Neural cell (in vitro differentiated cells): ENCODE measurements at regions not wholly inside any gene's neighbourhood (a gene's known extent, or its start where the extent isn't known, plus 50 kb on each side); places are given as distances from the start of the nearest gene placed in this dataset.
A peak's percentile ranks its signal among the peaks of the same experiment; 100 is the strongest.

Experiments used
- H2AFZ ChIP-seq: fragments of 200-600, 300-800 bp; sonication (generic), shearing (Covaris generic); 2 replicates; pipeline ENCODE4 v1.6.0; 2014; ENCODE audit warnings: low read depth, mild to moderate bottlenecking, antibody characterized with exemption, low read length, moderate library complexity
- H3F3A ChIP-seq: fragments of 200-600 bp; shearing (Covaris generic); 2 replicates; pipeline ENCODE4 v1.6.1; 2016; ENCODE audit warnings: mild to moderate bottlenecking, moderate library complexity, mixed read lengths, antibody characterized with exemption, low read length; ENCODE audit not compliant: insufficient read depth, poor library complexity, severe bottlenecking
- H3K27ac ChIP-seq: fragments of 200-600, 300-800 bp; sonication (generic), shearing (Covaris generic); 2 replicates; pipeline ENCODE4 v1.5.1; 2014; ENCODE audit warnings: mild to moderate bottlenecking, low read length, moderate library complexity
- H3K27me3 ChIP-seq: fragments of 300-800, 200-600 bp; sonication (generic), shearing (Covaris generic); 2 replicates; pipeline ENCODE4 v1.6.0; 2014; ENCODE audit warnings: mild to moderate bottlenecking, low read depth, low read length, moderate library complexity; ENCODE audit not compliant: insufficient read depth
- H3K36me3 ChIP-seq: fragments of 300-800, 200-600 bp; sonication (generic), shearing (Covaris generic); 2 replicates; pipeline ENCODE4 v1.5.1; 2014; ENCODE audit warnings: mild to moderate bottlenecking, antibody characterized with exemption, low read length, moderate library complexity; ENCODE audit not compliant: insufficient read depth
- H3K4me2 ChIP-seq: fragments of 300-800, 200-600 bp; sonication (generic), shearing (Covaris generic); 2 replicates; pipeline ENCODE4 v1.6.0; 2014; ENCODE audit warnings: mild to moderate bottlenecking, low read length
- H3K4me3 ChIP-seq: fragments of 300-800, 200-600 bp; sonication (generic), shearing (Covaris generic); 2 replicates; pipeline ENCODE4 v1.5.1; 2014; ENCODE audit warnings: mild to moderate bottlenecking, low read length, moderate library complexity
- H3K79me2 ChIP-seq: fragments of 200-600 bp; shearing (Covaris generic); replicated peaks from 2 replicates; pipeline ENCODE4 v1.6.0; 2014; ENCODE audit warnings: mild to moderate bottlenecking, low read length, moderate library complexity; ENCODE audit not compliant: insufficient read depth
- H3K9ac ChIP-seq: fragments of 300-800, 200-600 bp; sonication (generic), shearing (Covaris generic); 2 replicates; pipeline ENCODE4 v1.6.1; 2016; ENCODE audit warnings: mild to moderate bottlenecking, low read length, mixed read lengths
- H3K9me2 ChIP-seq: fragments of 200-600 bp; shearing (Covaris generic); 2 replicates; pipeline ENCODE4 v1.6.1; 2016; ENCODE audit warnings: mild to moderate bottlenecking, low read length, mixed read lengths; ENCODE audit not compliant: insufficient read depth
- H3K9me3 ChIP-seq: fragments of 200-600, 300-800 bp; sonication (generic), shearing (Covaris generic); 2 replicates; pipeline ENCODE4 v1.6.1; 2016; ENCODE audit warnings: mild to moderate bottlenecking, mixed run types, low read length, moderate library complexity, mixed read lengths
- H4K20me1 ChIP-seq: fragments of 200-600 bp; shearing (Covaris generic); 2 replicates; pipeline ENCODE4 v1.6.1; 2016; ENCODE audit warnings: mild to moderate bottlenecking, mixed run types; ENCODE audit not compliant: insufficient read depth
- EP300 ChIP-seq: fragments of 450-650 bp; conservative IDR thresholded peaks from 2 replicates; pipeline ENCODE4 v1.6.1; 2014; ENCODE audit warnings: antibody characterized with exemption, mild to moderate bottlenecking, moderate library complexity; ENCODE audit not compliant: poor library complexity, severe bottlenecking
- EZH2 ChIP-seq: fragments of 200-600, 300-800 bp; shearing (Covaris generic), sonication (generic); IDR thresholded peaks from 2 replicates; pipeline ENCODE4 v1.6.1; 2014; ENCODE audit warnings: antibody characterized with exemption, low read length, borderline replicate concordance, mild to moderate bottlenecking; ENCODE audit not compliant: insufficient read depth, poor library complexity, severe bottlenecking
- MXI1 ChIP-seq: fragments of 450-650 bp; conservative IDR thresholded peaks from 2 replicates; pipeline ENCODE4 v1.6.1; 2014; ENCODE audit warnings: antibody characterized with exemption, mild to moderate bottlenecking; ENCODE audit not compliant: poor library complexity, severe bottlenecking
- POLR2AphosphoS5 ChIP-seq: IDR thresholded peaks from 2 replicates; pipeline ENCODE4 v1.6.1; 2012
- RAD21 ChIP-seq: fragments of 450-650 bp; conservative IDR thresholded peaks from 2 replicates; pipeline ENCODE4 v1.6.1; 2014; ENCODE audit warnings: antibody characterized with exemption, mild to moderate bottlenecking, moderate library complexity
- SMC3 ChIP-seq: fragments of 450-650 bp; conservative IDR thresholded peaks from 2 replicates; pipeline ENCODE4 v1.6.1; 2014; ENCODE audit warnings: antibody characterized with exemption, mild to moderate bottlenecking, moderate library complexity; ENCODE audit not compliant: poor library complexity
- TAF1 ChIP-seq: IDR thresholded peaks from 2 replicates; pipeline ENCODE4 v1.6.1; 2012; ENCODE audit warnings: low read depth
- TF ChIP-seq, protein P1 (sequence below): IDR thresholded peaks from 2 replicates; pipeline ENCODE4 v1.6.1; 2012; ENCODE audit warnings: borderline replicate concordance
- TF ChIP-seq, protein P2 (sequence below): fragments of 450-650 bp; IDR thresholded peaks from 2 replicates; pipeline ENCODE4 v1.5.1; 2014; ENCODE audit warnings: antibody characterized with exemption, mild to moderate bottlenecking, moderate library complexity; ENCODE audit not compliant: poor library complexity, severe bottlenecking

DNA sequence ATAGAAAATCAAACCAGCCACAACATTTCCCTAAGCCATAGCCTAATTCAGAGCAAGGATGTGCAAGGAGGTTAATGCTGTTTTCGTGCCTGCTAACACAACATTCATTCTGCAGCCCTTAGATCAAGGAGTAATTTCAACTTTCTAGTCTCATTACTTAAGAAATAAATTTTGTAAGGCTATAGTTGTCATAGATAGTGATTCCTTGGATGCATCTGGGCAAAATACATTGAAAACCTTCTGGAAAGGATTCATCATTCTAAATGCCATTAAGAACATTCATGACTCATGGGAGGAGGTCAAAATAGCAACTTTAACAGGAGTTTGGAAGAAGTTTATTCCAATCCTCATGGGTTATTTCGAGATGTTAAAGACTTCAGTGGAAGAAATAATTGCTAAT is 283.2 kb downstream of the RPAP3 start:
- TF ChIP-seq RAD21, result no peak
- no peak for TF ChIP-seq POLR2AphosphoS5
- TF ChIP-seq, protein P1, sequence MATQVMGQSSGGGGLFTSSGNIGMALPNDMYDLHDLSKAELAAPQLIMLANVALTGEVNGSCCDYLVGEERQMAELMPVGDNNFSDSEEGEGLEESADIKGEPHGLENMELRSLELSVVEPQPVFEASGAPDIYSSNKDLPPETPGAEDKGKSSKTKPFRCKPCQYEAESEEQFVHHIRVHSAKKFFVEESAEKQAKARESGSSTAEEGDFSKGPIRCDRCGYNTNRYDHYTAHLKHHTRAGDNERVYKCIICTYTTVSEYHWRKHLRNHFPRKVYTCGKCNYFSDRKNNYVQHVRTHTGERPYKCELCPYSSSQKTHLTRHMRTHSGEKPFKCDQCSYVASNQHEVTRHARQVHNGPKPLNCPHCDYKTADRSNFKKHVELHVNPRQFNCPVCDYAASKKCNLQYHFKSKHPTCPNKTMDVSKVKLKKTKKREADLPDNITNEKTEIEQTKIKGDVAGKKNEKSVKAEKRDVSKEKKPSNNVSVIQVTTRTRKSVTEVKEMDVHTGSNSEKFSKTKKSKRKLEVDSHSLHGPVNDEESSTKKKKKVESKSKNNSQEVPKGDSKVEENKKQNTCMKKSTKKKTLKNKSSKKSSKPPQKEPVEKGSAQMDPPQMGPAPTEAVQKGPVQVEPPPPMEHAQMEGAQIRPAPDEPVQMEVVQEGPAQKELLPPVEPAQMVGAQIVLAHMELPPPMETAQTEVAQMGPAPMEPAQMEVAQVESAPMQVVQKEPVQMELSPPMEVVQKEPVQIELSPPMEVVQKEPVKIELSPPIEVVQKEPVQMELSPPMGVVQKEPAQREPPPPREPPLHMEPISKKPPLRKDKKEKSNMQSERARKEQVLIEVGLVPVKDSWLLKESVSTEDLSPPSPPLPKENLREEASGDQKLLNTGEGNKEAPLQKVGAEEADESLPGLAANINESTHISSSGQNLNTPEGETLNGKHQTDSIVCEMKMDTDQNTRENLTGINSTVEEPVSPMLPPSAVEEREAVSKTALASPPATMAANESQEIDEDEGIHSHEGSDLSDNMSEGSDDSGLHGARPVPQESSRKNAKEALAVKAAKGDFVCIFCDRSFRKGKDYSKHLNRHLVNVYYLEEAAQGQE, result no peak
- TF ChIP-seq SMC3, result no peak
- TF ChIP-seq TAF1, result no peak
- TF ChIP-seq EZH2, result no peak
- no peak for TF ChIP-seq EP300
- no peak for TF ChIP-seq MXI1
- TF ChIP-seq, protein P2, sequence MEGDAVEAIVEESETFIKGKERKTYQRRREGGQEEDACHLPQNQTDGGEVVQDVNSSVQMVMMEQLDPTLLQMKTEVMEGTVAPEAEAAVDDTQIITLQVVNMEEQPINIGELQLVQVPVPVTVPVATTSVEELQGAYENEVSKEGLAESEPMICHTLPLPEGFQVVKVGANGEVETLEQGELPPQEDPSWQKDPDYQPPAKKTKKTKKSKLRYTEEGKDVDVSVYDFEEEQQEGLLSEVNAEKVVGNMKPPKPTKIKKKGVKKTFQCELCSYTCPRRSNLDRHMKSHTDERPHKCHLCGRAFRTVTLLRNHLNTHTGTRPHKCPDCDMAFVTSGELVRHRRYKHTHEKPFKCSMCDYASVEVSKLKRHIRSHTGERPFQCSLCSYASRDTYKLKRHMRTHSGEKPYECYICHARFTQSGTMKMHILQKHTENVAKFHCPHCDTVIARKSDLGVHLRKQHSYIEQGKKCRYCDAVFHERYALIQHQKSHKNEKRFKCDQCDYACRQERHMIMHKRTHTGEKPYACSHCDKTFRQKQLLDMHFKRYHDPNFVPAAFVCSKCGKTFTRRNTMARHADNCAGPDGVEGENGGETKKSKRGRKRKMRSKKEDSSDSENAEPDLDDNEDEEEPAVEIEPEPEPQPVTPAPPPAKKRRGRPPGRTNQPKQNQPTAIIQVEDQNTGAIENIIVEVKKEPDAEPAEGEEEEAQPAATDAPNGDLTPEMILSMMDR, result no peak
- Histone ChIP-seq H3K4me2 (no peak overlapping the region), H3K27ac (no peak overlapping the region)

DNA sequence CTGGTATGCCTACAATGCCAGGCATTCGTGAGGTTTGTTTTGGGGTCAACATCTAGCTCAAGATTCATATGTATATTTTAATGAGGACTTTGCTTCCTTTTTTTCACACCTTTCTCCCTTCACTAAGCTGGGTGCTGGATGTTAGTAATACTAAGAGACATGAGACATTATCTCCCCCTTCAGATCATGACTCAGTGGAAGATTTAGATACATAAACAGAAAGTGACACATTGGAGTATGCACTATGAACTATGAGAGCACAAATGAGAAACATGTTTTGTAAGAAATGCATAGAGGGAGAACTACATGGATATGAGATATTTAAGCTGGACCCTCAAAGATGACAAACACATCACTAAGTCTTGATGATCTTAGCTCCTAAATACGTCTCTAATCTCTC is 286.3 kb downstream of the RPAP3 start:
- H3K4me3 ChIP-seq, result no peak overlapping the region
- no peaks in the 10 kb centered on the region for H3K79me2 ChIP-seq
- no peaks in the 10 kb centered on the region for H3K9me2 ChIP-seq
- H3K4me2 ChIP-seq, result no peak overlapping the region
- no peaks in the 10 kb centered on the region for H3F3A ChIP-seq
- no peak overlapping the region for H2AFZ ChIP-seq
- no peaks in the 10 kb centered on the region for H3K36me3 ChIP-seq
- H3K27ac ChIP-seq, result no peak overlapping the region
- TF ChIP-seq EP300, result no peak
- no peak overlapping the region for H3K9ac ChIP-seq
- no peaks in the 10 kb centered on the region for H3K9me3 ChIP-seq
- no peaks in the 10 kb centered on the region for H4K20me1 ChIP-seq
- H3K27me3 ChIP-seq, result no peaks in the 10 kb centered on the region

More for the DNA sequence above, 283.2 kb downstream of the RPAP3 start:
- Histone ChIP-seq H4K20me1 (no peaks in the 10 kb centered on the region), H3K9ac (no peak overlapping the region), H3K4me3 (no peak overlapping the region), H3F3A (no peaks in the 10 kb centered on the region), H3K79me2 (no peaks in the 10 kb centered on the region), H2AFZ (no peak overlapping the region), H3K27me3 (no peaks in the 10 kb centered on the region), H3K36me3 (no peaks in the 10 kb centered on the region), H3K9me3 (no peaks in the 10 kb centered on the region), H3K9me2 (no peaks in the 10 kb centered on the region)

DNA sequence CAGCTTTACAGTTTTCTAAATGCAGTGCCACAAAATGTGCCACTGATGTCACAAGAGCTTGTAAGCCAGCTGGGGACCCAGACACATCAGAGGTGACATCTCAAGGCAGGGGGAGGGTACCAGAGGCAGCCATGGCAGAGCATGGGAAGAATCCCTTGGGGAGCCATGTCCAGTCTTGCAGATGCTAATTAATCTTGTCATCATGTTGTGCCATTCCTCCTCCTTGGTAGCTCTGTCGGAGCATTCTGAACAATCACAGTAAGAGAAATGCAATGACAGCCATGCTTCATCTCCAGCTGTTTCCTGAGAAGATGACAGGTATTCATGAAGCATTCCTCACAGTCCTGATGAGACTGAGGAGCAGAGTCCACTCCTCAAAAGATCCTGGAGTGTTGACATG is 287.9 kb downstream of the RPAP3 start:
- Histone ChIP-seq H3K9me3 (no peaks in the 10 kb centered on the region), H3F3A (no peaks in the 10 kb centered on the region), H3K4me3 (no peak overlapping the region), H3K27ac (no peak overlapping the region), H3K79me2 (no peaks in the 10 kb centered on the region), H3K9ac (no peak overlapping the region), H3K4me2 (no peak overlapping the region), H3K27me3 (no peaks in the 10 kb centered on the region), H4K20me1 (no peaks in the 10 kb centered on the region), H3K36me3 (no peaks in the 10 kb centered on the region), H3K9me2 (no peaks in the 10 kb centered on the region), H2AFZ (no peak overlapping the region)
- TF ChIP-seq, protein P2, result no peak
- peak; percentile 59 for TF ChIP-seq EP300
